Neuronal stem cell (in vitro differentiated cells): ENCODE measurements at regions not wholly inside any gene's neighbourhood (a gene's known extent, or its start where the extent isn't known, plus 50 kb on each side); places are given as distances from the start of the nearest gene placed in this dataset.

ENCODE experiments used
- DNase-seq: peaks from one replicate; pipeline ENCODE4 v3.0.0-alpha.2; 2013; ENCODE audit warnings: low spot score
- H2AFZ ChIP-seq: one replicate; pipeline ENCODE4 v1.6.1; 2013; ENCODE audit warnings: mild to moderate bottlenecking, low read length, inconsistent platforms
- H2AK5ac ChIP-seq: 2 replicates; pipeline ENCODE4 v1.6.1; 2013; ENCODE audit warnings: low read depth, mild to moderate bottlenecking, inconsistent platforms, low read length, moderate library complexity, mixed read lengths
- H2BK120ac ChIP-seq: 2 replicates; pipeline ENCODE4 v1.6.1; 2013; ENCODE audit warnings: low read depth, mild to moderate bottlenecking, inconsistent platforms, low read length, moderate library complexity, mixed read lengths
- H2BK12ac ChIP-seq: one replicate; pipeline ENCODE4 v1.6.1; 2013; ENCODE audit warnings: low read length, inconsistent platforms
- H2BK15ac ChIP-seq: 2 replicates; pipeline ENCODE4 v1.6.1; 2013; ENCODE audit warnings: mild to moderate bottlenecking, low read length, inconsistent platforms, mixed read lengths
- H2BK5ac ChIP-seq: one replicate; pipeline ENCODE4 v1.6.1; 2013; ENCODE audit warnings: inconsistent platforms, mild to moderate bottlenecking, low read length, moderate library complexity
- H3K14ac ChIP-seq: one replicate; pipeline ENCODE4 v1.6.1; 2013; ENCODE audit warnings: low read length, inconsistent platforms
- H3K18ac ChIP-seq: 2 replicates; pipeline ENCODE4 v1.6.1; 2013; ENCODE audit warnings: low read length, inconsistent platforms
- H3K23ac ChIP-seq: 2 replicates; pipeline ENCODE4 v1.6.1; 2013; ENCODE audit warnings: low read depth, mild to moderate bottlenecking, mixed read lengths, low read length, inconsistent platforms; ENCODE audit not compliant: poor library complexity
- H3K27ac ChIP-seq: replicated peaks from 3 replicates; pipeline ENCODE4 v1.5.1; 2013; ENCODE audit warnings: low read length, inconsistent platforms
- H3K27me3 ChIP-seq, 3 experiments: 2 replicates each; pipeline ENCODE4 v1.6.1; 2013; ENCODE audit warnings: low read length in 3 of 3, mild to moderate bottlenecking in 2 of 3, inconsistent platforms in 1 of 3, low read depth in 1 of 3, mixed read lengths in 1 of 3, moderate library complexity in 1 of 3; ENCODE audit not compliant: control insufficient read depth in 3 of 3, insufficient read depth in 3 of 3
- H3K36me3 ChIP-seq, 2 donors: replicated peaks in 1 of 2; 2 replicates each; pipeline ENCODE4 v1.6.1; 2013; ENCODE audit warnings: low read length in 2 of 2; ENCODE audit not compliant: control insufficient read depth in 2 of 2, insufficient read depth in 2 of 2
- H3K4ac ChIP-seq: 2 replicates; pipeline ENCODE4 v1.6.1; 2013; ENCODE audit warnings: inconsistent platforms, mild to moderate bottlenecking, low read length, moderate library complexity
- H3K4me1 ChIP-seq, 2 donors: 1 replicate in 1 of 2; 2 replicates in 1 of 2; pipeline ENCODE4 v1.6.1; 2013; ENCODE audit warnings: low read length in 2 of 2, low read depth in 1 of 2; ENCODE audit not compliant: control insufficient read depth in 2 of 2, insufficient read depth in 1 of 2
- H3K4me2 ChIP-seq: one replicate; pipeline ENCODE4 v1.6.1; 2013; ENCODE audit warnings: mild to moderate bottlenecking, low read length, inconsistent platforms; ENCODE audit not compliant: insufficient read depth, poor library complexity, severe bottlenecking
- H3K4me3 ChIP-seq, 2 donors: 2 replicates each; pipeline ENCODE4 v1.5.1; 2013; ENCODE audit warnings: low read length in 2 of 2, mild to moderate bottlenecking in 2 of 2, inconsistent platforms in 1 of 2, moderate library complexity in 1 of 2
- H3K79me1 ChIP-seq: one replicate; pipeline ENCODE4 v1.6.1; 2013; ENCODE audit warnings: low read depth, mild to moderate bottlenecking, inconsistent platforms, low read length, moderate library complexity
- H3K9ac ChIP-seq: one replicate; pipeline ENCODE4 v1.6.1; 2013; ENCODE audit warnings: mild to moderate bottlenecking, low read depth, low read length, inconsistent platforms; ENCODE audit not compliant: poor library complexity
- H3K9me3 ChIP-seq, 2 donors: replicated peaks in 1 of 2; 2 replicates each; pipeline versions ENCODE3 to v1.6.1; 2013; ENCODE audit warnings: low read length in 2 of 2, mild to moderate bottlenecking in 2 of 2, inconsistent platforms in 1 of 2, low read depth in 1 of 2, mixed read lengths in 1 of 2, moderate library complexity in 1 of 2; ENCODE audit not compliant: control insufficient read depth in 2 of 2, insufficient read depth in 1 of 2
- H4K8ac ChIP-seq: one replicate; pipeline ENCODE4 v1.6.1; 2013; ENCODE audit warnings: low read depth, mild to moderate bottlenecking, inconsistent platforms, low read length, moderate library complexity
- H4K91ac ChIP-seq: one replicate; pipeline ENCODE4 v1.6.1; 2013; ENCODE audit warnings: low read length, low read depth, mild to moderate bottlenecking, inconsistent platforms; ENCODE audit not compliant: poor library complexity
- WGBS, 2 donors: extraction: QIAGEN DNeasy Blood & Tissue Kit; methylation state at CpG; one replicate each; pipeline ENCODE4 v1.1.7; 2013; ENCODE audit warnings: missing lambda C conversion rate in 2 of 2, mixed read lengths in 1 of 2; ENCODE audit not compliant: insufficient read length in 2 of 2, insufficient replicate concordance in 1 of 2; ENCODE audit errors: extremely low coverage in 2 of 2; 5-methylcytosine and 5-hydroxymethylcytosine counted together

DNA sequence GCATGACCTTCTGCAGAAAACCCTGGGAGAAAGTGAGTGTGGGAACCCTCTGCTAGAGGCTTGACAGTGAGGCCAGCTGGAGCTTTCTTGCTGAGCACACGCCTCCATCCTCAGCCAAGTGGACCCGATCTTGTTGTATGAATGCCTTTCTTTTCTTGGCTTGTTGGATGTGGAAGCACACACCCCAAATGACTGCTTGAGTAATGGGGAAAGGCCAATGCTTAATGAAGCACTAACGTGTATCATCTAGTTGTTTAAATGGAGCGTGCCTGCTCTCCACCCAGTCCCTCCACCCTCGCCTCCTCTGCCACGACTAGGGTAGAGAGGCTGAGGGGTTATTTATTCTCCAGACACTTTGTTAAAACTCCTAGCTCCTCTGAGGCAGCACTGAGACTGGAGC is 54.3 kb upstream of the IKBKE start:
- no peak overlapping the region for H3K27ac ChIP-seq
- WGBS, 2 donors, result no CpG with 5 or more reads among the region's 6 CpGs

DNA sequence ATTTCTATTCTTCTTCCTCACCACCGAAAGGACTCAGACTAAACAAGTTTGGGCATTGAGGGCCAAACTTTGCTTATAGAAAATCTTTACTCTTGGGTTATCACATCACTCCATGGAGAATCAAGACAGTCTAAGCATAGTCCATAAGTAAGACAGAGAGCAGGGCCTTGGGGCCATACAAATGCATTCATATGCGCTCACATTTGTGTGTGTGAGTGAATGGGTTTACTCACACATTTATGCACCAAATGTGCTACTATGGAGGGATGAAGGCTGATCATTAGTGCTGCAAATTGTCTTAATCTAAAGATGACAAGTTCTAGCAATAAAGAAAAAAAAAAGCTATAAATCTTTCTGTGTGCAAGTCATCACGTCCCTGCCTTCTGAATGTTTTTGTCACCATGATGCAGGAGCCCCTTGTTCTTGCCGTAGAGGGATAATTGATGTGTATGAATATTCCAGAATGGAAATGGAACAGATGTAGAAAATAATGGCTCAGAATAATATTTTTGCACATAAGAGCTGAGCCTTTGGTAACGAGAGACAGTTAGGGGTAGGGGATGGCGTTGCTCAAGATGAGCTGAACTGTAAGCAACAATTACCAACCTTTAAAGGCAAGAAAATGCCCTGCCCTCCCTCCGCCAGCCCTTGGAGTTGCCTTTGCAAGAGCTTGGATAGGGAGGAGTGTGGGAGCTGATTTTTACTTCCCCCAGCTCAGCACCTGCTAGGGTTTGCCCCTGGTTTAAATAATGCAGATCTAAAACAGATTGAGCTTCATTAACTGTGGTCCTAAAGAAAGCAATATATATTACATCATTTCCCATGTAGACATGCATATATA is 52.3 kb upstream of the IKBKE start:
- Histone ChIP-seq H3K27me3 (no peaks in the 10 kb centered on the region), H2BK12ac (no peak overlapping the region), H4K8ac (no peak overlapping the region), H3K4me1 (no peaks in the 10 kb centered on the region), H2BK15ac (no peak overlapping the region), H2BK120ac (no peak overlapping the region), H3K9ac (no peak overlapping the region), H2AFZ (no peak overlapping the region), H3K36me3 (peaks cover 12 to 98% of the 10 kb centered on the region in 2 donors), H3K23ac (no peak overlapping the region), H3K27ac (no peak overlapping the region), H3K9me3 (no peaks in the 10 kb centered on the region), H4K91ac (no peak overlapping the region), H2BK5ac (no peak overlapping the region), H3K14ac (no peak overlapping the region), H3K79me1 (no peaks in the 10 kb centered on the region), H3K4me3 (no peak overlapping the region), H3K18ac (no peak overlapping the region), H2AK5ac (no peak overlapping the region), H3K4me2 (no peak overlapping the region), H3K4ac (no peak overlapping the region)
- DNase-seq, result no peak
- no CpG with 5 or more reads among the region's 7 CpGs for WGBS, 2 donors

More for the DNA sequence above, 54.3 kb upstream of the IKBKE start:
- peaks cover 11 to 98% of the 10 kb centered on the region in 2 donors for H3K36me3 ChIP-seq
- H3K4me1 ChIP-seq, result peaks cover 0 to 3% of the 10 kb centered on the region in 2 donors
- H4K8ac ChIP-seq, result no peak overlapping the region
- no peak overlapping the region for H3K4me3 ChIP-seq
- no peak overlapping the region for H2AK5ac ChIP-seq
- H4K91ac ChIP-seq, result no peak overlapping the region
- H3K9ac ChIP-seq, result no peak overlapping the region
- no peaks in the 10 kb centered on the region for H3K9me3 ChIP-seq
- H3K14ac ChIP-seq, result no peak overlapping the region
- H3K27me3 ChIP-seq, result peaks cover 0 to 2% (median 0%) of the 10 kb centered on the region in 3 experiments
- no peak for DNase-seq
- no peak overlapping the region for H2AFZ ChIP-seq
- no peak overlapping the region for H3K4ac ChIP-seq
- H2BK5ac ChIP-seq, result no peak overlapping the region
- H3K79me1 ChIP-seq, result no peaks in the 10 kb centered on the region
- H2BK120ac ChIP-seq, result no peak overlapping the region
- H3K4me2 ChIP-seq, result no peak overlapping the region
- no peak overlapping the region for H2BK15ac ChIP-seq
- H2BK12ac ChIP-seq, result no peak overlapping the region
- no peak overlapping the region for H3K18ac ChIP-seq
- H3K23ac ChIP-seq, result no peak overlapping the region

DNA sequence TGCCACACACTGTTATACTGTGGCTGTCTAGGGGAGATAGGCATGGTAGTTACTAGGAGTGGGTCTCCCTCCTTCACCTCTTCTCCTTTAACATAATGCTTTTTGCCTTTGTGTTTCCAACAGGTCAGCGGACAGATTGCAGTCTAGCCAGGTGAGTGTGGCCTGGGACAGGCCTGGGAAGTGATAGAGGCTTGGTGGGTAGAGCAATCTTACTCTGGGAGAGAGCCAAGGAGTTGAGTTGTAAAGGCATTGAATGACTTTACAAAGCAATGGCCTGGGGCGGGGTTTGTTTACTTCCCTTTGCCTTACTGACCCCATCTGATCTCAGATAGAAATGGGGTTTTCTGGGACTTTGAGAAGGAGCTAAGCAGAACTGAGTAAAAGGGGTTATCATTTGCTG is 51.0 kb upstream of the IKBKE start:
- DNase-seq, result no peak
- H3K36me3 ChIP-seq, result peaks cover 13 to 99% of the 10 kb centered on the region in 2 donors
- no peak overlapping the region for H2AK5ac ChIP-seq
- no peak overlapping the region for H2AFZ ChIP-seq
- H3K4ac ChIP-seq, result no peak overlapping the region
- H3K23ac ChIP-seq, result no peak overlapping the region
- no peaks in the 10 kb centered on the region for H3K9me3 ChIP-seq
- no peak overlapping the region for H3K9ac ChIP-seq
- no peak overlapping the region for H3K4me2 ChIP-seq
- no peak overlapping the region for H3K4me3 ChIP-seq
- no peak overlapping the region for H2BK120ac ChIP-seq
- H4K91ac ChIP-seq, result no peak overlapping the region
- no peak overlapping the region for H2BK5ac ChIP-seq
- H2BK12ac ChIP-seq, result no peak overlapping the region
- no peaks in the 10 kb centered on the region for H3K27me3 ChIP-seq
- H3K27ac ChIP-seq, result no peak overlapping the region
- no peak overlapping the region for H3K14ac ChIP-seq
- no peak overlapping the region for H2BK15ac ChIP-seq
- no peaks in the 10 kb centered on the region for H3K79me1 ChIP-seq
- no peaks in the 10 kb centered on the region for H3K4me1 ChIP-seq
- H4K8ac ChIP-seq, result no peak overlapping the region
- no peak overlapping the region for H3K18ac ChIP-seq
- WGBS, 2 donors, result no CpG with 5 or more reads among the region's 2 CpGs

DNA sequence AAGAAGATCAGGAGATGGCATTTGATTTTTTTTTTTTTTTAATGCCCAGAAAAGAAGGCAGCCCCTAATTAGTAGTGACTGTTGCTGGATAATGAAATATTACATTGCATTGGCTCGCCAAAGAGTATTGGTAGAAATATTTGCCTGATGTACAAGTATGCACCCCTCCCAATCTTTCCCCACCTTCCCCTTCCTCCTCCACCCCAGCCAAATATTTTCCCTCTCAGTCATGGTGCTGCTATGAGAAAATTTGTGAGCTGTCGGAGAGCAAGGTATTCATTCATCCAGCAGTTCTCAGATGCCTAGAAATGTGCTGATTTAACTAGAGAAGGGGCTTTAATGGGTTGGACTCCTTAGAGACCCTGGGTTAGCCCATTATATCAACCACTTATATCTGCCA is 50.5 kb upstream of the IKBKE start:
- Histone ChIP-seq H3K4me3 (no peak overlapping the region), H3K27me3 (no peaks in the 10 kb centered on the region), H2BK5ac (no peak overlapping the region), H3K79me1 (no peaks in the 10 kb centered on the region), H3K4me2 (no peak overlapping the region), H3K9me3 (no peaks in the 10 kb centered on the region), H3K4ac (no peak overlapping the region), H2BK12ac (no peak overlapping the region), H3K4me1 (no peaks in the 10 kb centered on the region), H4K91ac (no peak overlapping the region), H3K27ac (no peak overlapping the region), H2AFZ (no peak overlapping the region), H2AK5ac (no peak overlapping the region), H2BK15ac (no peak overlapping the region), H3K36me3 (peaks cover 15 to 99% of the 10 kb centered on the region in 2 donors), H3K14ac (no peak overlapping the region), H2BK120ac (no peak overlapping the region), H3K18ac (no peak overlapping the region), H3K23ac (no peak overlapping the region), H4K8ac (no peak overlapping the region), H3K9ac (no peak overlapping the region)
- DNase-seq, result no peak
- no CpG with 5 or more reads among the region's 2 CpGs for WGBS, 2 donors
